Cardiac muscle cell (in vitro differentiated cells and primary cell): ENCODE measurements at regions not wholly inside any gene's neighbourhood (a gene's known extent, or its start where the extent isn't known, plus 50 kb on each side); places are given as distances from the start of the nearest gene placed in this dataset.
"Not testable (repeated sequence)": the region's sequence is repeated elsewhere in the genome, so short reads cannot be mapped to it uniquely, and the experiment has no call there.

ENCODE experiments used
- DNase-seq, 2 donors: peaks; one replicate each; pipeline versions ENCODE4 v3.0.0 to v3.0.0-alpha.2; 2010 to 2017; ENCODE audit warnings: low read depth in 1 of 2, low spot score in 1 of 2
- H3K27ac ChIP-seq: fragments of 200-600 bp; sonication (generic); 2 replicates; pipeline ENCODE4 v1.5.1; 2016
- H3K27me3 ChIP-seq: fragments of 200-600 bp; sonication (generic); 2 replicates; pipeline ENCODE4 v1.6.0; 2016; ENCODE audit warnings: control low read depth
- H3K36me3 ChIP-seq: fragments of 200-600 bp; sonication (generic); 2 replicates; pipeline ENCODE4 v1.5.1; 2016; ENCODE audit warnings: control low read depth
- H3K4me1 ChIP-seq: fragments of 200-600 bp; sonication (generic); 2 replicates; pipeline ENCODE4 v1.8.1; 2017; ENCODE audit warnings: low read depth, mild to moderate bottlenecking, mixed run types
- H3K4me3 ChIP-seq: fragments of 200-600 bp; sonication (generic); 2 replicates; pipeline ENCODE4 v1.5.1; 2016; ENCODE audit warnings: mild to moderate bottlenecking
- H3K9me3 ChIP-seq: fragments of 200-600 bp; sonication (generic); 2 replicates; pipeline ENCODE4 v1.5.1; 2017; ENCODE audit warnings: low read depth, mild to moderate bottlenecking, control low read depth
- CTCF ChIP-seq: IDR thresholded peaks from 2 replicates; pipeline ENCODE4 v1.5.1; 2012; ENCODE audit warnings: low read depth, mild to moderate bottlenecking, low read length

DNA sequence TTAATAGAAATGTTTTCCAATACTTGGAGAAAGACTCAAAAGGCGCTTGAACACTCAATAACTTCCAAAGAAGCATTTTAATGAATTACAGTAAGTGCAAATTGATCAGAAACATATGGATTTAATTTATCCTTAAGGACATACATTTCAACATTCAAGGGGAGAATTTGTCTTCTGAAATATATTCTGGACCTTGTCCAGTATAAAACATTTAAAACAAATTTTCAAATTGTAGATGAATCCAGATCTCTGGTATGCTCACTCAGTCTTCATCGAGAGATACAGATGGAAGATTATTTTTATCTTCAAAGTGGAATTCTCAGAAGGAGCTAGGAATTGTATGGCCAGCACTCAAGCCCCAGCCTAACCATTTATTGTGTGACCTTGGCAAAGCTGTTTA is 310.4 kb downstream of the ZNF674 start:
- Histone ChIP-seq H3K4me1 (no peaks in the 10 kb centered on the region), H3K27me3 (no peaks in the 10 kb centered on the region), H3K27ac (no peak overlapping the region), H3K9me3 (no peaks in the 10 kb centered on the region), H3K4me3 (no peak overlapping the region), H3K36me3 (no peaks in the 10 kb centered on the region)
- DNase-seq: no peak
- TF ChIP-seq CTCF: no peak

- Histone ChIP-seq H3K4me3 (no peak overlapping the region), H3K27me3 (no peaks in the 10 kb centered on the region), H3K36me3 (no peaks in the 10 kb centered on the region), H3K27ac (no peak overlapping the region), H3K4me1 (no peaks in the 10 kb centered on the region), H3K9me3 (no peaks in the 10 kb centered on the region)
- TF ChIP-seq CTCF: no peak
- DNase-seq: no peak
These were observed 316.8 kb downstream of the ZNF674 start for GRCh38 chrX:46228389-46228788.

DNA sequence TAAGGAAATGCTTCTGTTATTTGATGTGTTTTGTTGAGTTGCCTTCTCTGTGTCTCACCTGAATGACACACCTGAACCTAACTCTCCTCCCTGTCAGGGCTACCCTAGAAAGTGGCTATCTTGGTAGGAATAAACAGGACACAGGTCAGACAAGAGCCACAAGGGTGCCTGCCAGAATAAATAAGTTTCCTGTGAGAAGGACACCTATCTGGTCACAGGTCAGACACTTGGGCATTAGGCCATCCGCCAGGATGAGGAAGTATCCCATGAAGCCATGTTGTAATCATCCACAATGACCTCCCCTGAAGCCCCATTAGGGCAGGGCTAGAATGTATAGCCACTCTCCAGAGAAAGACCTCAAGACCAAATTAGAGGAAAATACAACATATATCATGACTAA is 318.8 kb downstream of the ZNF674 start:
- Histone ChIP-seq H3K27ac (no peak overlapping the region), H3K36me3 (no peaks in the 10 kb centered on the region), H3K27me3 (no peaks in the 10 kb centered on the region), H3K4me3 (no peak overlapping the region), H3K9me3 (no peaks in the 10 kb centered on the region), H3K4me1 (no peaks in the 10 kb centered on the region)
- no peak for TF ChIP-seq CTCF
- DNase-seq: no peak

GRCh38 chrX:46223499-46223898 is 321.7 kb downstream of the ZNF674 start:
- not testable (repeated sequence) for H3K27ac ChIP-seq, H3K9me3 ChIP-seq, H3K36me3 ChIP-seq, H3K4me1 ChIP-seq, H3K4me3 ChIP-seq, H3K27me3 ChIP-seq, DNase-seq

GRCh38 chrX:46220822-46221221 is 324.4 kb downstream of the ZNF674 start:
- no peaks in the 10 kb centered on the region for H3K27me3 ChIP-seq

DNA sequence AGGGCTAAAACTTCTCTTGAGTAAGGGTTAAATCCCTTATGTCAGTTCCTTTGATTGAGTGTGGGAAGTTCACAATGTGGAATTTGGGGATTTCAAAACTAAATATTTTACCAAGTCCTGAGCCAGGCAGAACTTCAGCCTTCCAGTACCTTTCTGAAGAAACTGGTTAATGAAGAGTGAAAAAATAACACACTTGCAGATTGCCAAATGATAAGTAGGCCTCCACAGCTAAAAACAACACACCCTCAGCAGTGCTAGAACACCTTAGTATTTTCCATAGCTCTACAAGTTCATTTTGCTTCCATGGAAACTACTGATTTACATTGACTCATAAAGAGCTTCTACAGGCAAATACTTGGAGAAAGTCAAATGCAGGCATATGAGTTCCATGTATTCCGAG is 326.8 kb downstream of the ZNF674 start:
- Histone ChIP-seq H3K27me3 (no peaks in the 10 kb centered on the region), H3K36me3 (no peaks in the 10 kb centered on the region), H3K9me3 (no peaks in the 10 kb centered on the region), H3K4me1 (no peaks in the 10 kb centered on the region), H3K27ac (no peak overlapping the region), H3K4me3 (no peak overlapping the region)
- no peak for TF ChIP-seq CTCF
- no peak for DNase-seq

More at GRCh38 chrX:46220822-46221221, 324.4 kb downstream of the ZNF674 start:
- TF ChIP-seq CTCF: no peak
- Histone ChIP-seq H3K36me3 (no peaks in the 10 kb centered on the region), H3K27ac (no peak overlapping the region), H3K9me3 (no peaks in the 10 kb centered on the region), H3K4me1 (no peaks in the 10 kb centered on the region), H3K4me3 (no peak overlapping the region)
- DNase-seq: no peak
